ENCODE measurements at regions not wholly inside any gene's neighbourhood (a gene's known extent, or its start where the extent isn't known, plus 50 kb on each side); places are given as distances from the start of the nearest gene placed in this dataset.

- no peak for TF ChIP-seq CTCF (IDR thresholded peaks at IDR 0.05; ENCODE audit: low read depth, low read length)
- no peak overlapping the region for H3K4me3 ChIP-seq (ENCODE audit: low read depth, low read length)
Observed at GRCh38 chr16:73768786-73769203, 527.8 kb upstream of the PSMD7 start.

- H3K4me3 ChIP-seq (ENCODE audit: low read depth, low read length), result no peak overlapping the region
- no peak for TF ChIP-seq CTCF (IDR thresholded peaks at IDR 0.05; ENCODE audit: low read depth, low read length)
Observed at GRCh38 chr16:73764321-73764720, 532.3 kb upstream of the PSMD7 start.

GRCh38 chr16:73756289-73757178 is 540.1 kb upstream of the PSMD7 start:
- no peak overlapping the region for H3K4me3 ChIP-seq (ENCODE audit: low read depth, low read length)
- no peak for TF ChIP-seq CTCF (IDR thresholded peaks at IDR 0.05; ENCODE audit: low read depth, low read length)

GRCh38 chr16:73753931-73754330 is 542.7 kb upstream of the PSMD7 start:
- no peak for TF ChIP-seq CTCF (IDR thresholded peaks at IDR 0.05; ENCODE audit: low read depth, low read length)

GRCh38 chr16:73750639-73751038 is 546.0 kb upstream of the PSMD7 start:
- H3K4me3 ChIP-seq (ENCODE audit: low read depth, low read length), result no peak overlapping the region
- no peak for TF ChIP-seq CTCF (IDR thresholded peaks at IDR 0.05; ENCODE audit: low read depth, low read length)

More at GRCh38 chr16:73753931-73754330, 542.7 kb upstream of the PSMD7 start:
- H3K4me3 ChIP-seq (ENCODE audit: low read depth, low read length), result no peak overlapping the region

GRCh38 chr16:73747328-73747727 is 549.3 kb upstream of the PSMD7 start:
- no peak for TF ChIP-seq CTCF (IDR thresholded peaks at IDR 0.05; ENCODE audit: low read depth, low read length)
- no peak overlapping the region for H3K4me3 ChIP-seq (ENCODE audit: low read depth, low read length)

- no peak for TF ChIP-seq CTCF (IDR thresholded peaks at IDR 0.05; ENCODE audit: low read depth, low read length)
- no peak overlapping the region for H3K4me3 ChIP-seq (ENCODE audit: low read depth, low read length)
Observed at GRCh38 chr16:73746554-73746953, 550.1 kb upstream of the PSMD7 start.

Data from WI38 (cell line).